Glomerular endothelial cell (primary cell): ENCODE measurements at regions not wholly inside any gene's neighbourhood (a gene's known extent, or its start where the extent isn't known, plus 50 kb on each side); places are given as distances from the start of the nearest gene placed in this dataset.

Source experiments
- DNase-seq: peaks from one replicate; pipeline ENCODE4 v3.0.0-alpha.2; 2011; ENCODE audit warnings: low read depth, low spot score; ENCODE audit errors: extremely low read depth

DNA sequence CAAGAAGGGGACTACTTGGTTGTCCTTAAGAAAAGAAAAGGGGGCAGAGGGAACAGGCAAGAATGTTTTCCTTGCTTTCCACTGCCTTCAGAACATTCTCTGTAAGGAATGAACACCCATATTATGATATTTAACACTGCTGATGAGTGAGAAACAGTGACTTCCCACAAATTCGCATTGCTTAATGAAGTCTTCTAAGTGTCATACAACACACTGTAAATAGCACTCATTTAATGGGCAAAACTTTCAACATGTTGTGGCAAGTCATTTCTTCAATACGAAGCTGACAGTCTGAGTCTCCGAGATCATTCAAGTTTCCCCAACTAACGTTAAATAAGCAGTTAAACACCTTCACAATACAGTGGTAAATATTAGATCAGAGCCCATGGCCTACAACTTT lies 464.4 kb downstream of the SHQ1 start:
- no peak for DNase-seq

DNA sequence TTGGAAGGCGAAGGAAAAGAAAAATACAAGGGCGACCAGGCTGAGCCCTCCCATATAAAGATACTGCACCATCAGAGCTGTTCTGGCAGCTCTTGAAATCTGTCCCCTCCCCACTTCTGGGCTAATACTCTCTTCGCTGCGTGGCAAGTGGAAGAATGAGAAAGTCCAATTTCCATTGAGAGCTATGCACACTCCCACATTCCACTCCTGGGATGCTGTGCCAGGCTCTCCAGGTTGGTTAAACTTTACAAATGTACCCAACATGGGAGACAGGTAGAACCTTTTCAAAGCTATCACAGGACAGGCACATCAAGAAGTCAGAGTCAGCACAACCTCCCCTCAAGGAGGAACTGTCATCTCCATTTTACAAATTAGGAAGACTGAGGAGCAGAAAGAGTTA lies 465.0 kb downstream of the SHQ1 start:
- no peak for DNase-seq

DNA sequence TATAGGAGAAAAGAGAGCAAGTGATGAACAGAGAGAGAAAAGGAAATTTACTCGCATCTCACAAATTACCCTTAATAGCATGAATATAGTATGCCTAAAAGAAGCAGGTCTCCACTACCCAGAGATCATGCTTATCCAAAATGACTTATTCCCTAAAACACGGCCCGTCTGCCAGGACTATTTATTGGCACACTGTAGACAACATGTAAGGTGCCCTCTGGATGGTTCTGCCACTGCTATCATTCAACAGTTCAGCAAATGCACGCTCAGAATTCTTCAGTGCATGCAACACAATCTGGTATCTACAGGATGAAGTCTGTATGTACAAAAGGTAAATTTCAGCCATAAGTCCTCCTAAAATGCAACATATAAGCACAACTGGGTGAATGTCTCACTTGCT lies 465.8 kb downstream of the SHQ1 start:
- no peak for DNase-seq

DNA sequence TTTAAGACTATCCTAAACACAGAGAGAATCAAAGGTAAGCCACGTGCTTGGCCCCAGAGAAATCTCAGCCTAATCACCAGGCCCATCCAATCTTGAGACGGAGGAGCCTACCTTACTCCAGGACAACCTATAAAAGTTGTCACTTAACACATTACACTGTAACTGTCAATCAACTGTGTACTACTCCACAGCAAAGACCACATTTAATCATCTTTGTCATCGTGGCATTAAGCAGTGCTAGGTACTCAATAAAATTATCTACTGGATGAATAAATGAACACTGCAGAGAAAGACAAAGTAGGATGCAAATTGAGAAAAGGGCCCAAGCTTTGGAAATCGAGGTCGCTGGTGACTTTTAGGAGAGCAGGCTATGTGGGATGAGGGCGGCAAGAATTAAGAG lies 466.7 kb downstream of the SHQ1 start:
- DNase-seq, result no peak

DNA sequence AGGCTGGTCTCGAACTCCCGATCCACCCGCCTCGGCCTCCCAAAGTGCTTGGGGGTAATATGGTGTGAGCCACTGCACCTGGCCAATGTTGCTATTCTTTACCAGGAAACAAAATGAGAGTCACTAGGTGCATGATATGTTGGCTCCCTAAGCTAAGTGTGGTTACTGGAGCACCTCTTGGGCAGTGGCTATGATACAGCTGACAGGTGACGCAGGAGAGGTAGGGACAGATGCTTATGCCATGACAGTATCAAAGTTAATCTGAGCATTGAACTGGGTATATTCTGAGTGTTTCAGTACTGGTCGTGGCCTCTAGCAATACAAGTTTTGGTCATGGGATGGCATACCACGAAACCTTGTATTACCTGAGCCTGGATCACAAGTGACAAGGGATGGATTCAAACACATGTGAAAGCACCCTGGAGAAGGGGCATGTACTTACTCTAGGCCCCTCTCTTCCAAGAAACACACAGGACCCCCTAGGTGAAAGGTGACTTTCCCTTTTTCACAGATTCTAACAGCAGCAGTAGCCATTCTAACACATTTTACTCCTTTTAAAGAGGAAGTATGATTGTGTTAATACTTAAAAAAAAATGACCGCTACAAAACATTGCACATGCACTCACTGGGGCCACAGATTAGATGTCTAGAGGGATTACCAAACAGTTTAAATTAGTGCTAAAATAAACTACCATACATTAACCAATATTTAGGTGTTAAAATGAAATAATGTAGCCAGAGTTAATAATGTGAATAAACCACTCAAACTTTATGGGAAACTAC lies 467.3 kb downstream of the SHQ1 start:
- DNase-seq, result no peak

DNA sequence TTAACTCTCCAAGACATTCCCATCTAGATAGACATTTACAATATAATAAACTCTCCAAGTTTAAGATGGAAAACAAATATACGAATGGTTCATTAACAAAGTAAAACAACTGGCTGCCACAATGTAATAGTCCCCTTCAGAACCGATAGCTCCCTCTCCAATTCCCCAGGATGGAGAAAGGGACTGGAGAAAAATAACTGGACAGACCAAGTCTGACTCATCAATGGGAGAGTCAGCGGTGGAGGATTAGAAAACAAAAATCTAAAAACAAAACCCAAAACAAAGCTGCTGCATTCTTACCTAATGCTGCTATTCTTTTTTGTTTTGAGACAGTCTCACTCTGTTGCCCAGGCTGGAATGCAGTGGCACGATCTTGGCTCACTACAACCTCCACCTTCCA lies 468.1 kb downstream of the SHQ1 start:
- no peak for DNase-seq

DNA sequence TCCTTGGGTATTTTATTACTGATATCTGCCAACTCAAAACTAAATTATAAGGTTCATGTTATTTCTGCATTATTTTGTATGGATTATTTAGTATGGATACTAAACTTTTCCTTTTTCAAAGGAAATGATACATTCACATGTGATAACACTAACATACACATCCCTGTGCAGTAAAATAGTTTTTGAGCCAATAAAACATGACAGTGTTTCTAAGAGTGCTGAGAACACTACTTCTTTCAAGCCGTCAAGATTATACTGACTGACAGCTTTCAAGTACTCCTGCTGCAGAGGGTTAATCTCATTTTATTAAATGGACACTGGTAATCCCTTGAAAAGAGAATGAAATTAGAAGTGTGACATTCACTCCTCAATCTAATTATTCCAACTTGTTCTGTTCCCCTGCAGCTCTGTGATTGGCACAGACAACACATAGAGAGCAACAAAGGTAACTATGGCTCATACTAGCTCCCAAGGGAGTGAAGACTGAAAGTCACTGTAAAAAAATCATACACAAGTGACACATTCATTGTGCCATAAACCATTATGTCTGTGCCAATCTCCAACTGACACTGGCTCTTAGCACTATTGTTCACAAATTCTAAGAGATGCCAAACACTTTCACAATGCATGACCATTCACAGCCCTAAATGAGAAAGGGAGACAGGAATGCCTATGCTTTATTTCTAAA lies 468.6 kb downstream of the SHQ1 start:
- no peak for DNase-seq

DNA sequence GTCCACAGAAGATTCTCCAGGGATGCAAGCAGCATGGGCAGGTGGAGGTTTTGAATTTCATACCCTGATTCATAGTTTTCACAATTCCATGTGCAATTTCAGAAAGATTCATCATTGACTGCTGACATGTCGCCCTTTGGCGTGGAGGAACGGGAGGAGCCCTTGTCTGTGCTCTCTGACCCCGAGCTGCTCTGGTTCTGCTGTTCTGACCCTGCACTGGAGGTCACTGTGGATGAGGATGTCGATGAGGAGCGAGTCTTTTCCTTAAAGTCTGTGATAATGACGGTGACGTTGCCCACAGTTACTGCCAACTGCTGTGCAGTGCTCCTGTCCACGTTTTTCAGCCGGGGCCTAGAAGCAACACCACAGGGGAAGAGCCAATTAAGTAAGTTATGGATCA lies 470.0 kb downstream of the SHQ1 start:
- no peak for DNase-seq

DNA sequence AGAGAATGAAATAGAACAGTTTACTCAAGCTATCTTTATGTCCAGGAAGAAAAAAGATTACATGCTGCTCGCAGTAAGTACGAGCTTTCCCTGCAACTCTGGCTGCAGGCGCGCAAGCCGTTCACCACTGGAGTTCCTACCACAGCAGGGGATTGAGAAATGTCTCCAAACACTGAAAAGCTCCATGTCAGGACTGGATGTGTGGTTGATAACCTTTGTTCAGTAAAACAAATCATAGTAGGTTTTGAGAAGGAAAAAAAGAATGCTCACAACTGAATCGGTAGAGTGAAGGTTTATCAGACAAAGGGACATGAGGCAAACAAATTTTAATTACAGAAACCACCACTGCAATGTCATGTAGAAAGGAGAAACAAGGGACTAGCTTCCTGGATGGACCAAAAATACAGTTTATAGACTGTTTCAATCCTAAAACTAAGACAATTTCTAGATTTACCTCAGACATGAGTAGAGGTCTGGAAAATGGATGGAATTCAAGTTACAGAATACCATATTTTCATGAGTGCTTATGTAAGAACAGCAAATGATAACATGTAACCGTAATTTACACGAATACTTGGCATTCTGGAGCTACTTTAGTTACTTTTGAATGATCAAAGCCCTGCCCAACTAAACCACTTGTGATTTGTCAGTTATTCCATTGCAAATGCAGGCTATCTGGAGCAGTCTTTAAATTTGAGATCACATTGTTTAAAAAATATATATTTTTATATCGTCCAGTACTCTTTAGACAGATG lies 471.1 kb downstream of the SHQ1 start:
- no peak for DNase-seq

DNA sequence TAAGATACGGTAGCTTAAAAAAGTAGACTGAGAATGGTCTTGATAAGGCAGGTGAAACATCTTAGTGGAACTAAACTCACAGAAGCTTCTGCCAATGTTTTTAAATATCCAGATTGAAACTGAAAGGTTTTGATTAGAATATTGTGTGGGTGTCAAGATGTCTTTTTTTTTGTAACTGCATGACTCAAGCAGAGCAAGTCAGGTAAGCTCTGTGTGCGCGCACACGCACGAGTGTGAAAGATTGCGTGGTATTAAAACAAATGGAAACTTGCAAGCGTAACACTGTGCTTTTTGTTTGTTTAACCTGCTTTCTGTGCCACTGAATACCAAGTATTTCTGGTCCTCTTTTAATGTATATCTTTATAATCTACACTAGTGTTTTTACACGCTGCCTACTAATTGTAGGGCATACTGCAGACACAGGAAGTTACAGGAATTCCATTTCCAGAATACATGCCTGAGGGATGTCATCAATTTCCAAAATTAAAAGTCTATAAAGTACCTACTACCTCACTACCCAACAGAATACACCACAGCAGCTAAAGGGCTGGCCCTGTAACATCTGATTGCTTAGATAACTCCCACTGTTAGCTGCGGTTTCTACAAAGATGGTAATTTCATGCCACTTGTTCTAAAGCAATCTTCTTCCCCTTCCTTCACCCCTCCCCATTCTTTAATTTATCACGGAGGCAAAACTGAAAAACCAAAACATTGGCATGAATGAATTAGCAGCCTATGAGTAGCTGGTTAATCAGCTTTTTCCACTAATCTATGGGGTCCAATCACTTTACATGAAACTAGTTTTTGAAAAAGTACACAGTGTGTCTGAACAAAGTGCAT lies 472.8 kb downstream of the SHQ1 start:
- DNase-seq, result no peak

DNA sequence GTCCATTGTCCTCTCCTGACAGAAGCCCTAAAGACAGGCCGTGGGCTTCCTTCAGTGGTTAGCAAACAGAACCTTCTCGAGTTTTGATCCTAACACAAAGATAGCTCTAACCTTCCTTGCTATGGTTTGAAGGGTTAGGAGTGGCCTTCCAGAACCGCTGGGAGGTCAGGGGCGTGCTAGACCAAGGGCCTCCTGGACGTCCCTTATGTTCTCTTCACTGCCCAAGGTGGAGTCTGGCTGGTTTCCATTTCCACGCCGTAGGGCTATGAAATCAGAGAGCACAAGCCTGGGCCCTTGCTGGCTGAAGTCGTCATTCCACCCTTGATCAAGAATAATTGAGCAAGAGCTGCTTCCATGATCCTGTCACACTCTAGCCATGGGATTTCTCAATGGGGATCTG lies 475.1 kb downstream of the SHQ1 start:
- DNase-seq, result no peak

DNA sequence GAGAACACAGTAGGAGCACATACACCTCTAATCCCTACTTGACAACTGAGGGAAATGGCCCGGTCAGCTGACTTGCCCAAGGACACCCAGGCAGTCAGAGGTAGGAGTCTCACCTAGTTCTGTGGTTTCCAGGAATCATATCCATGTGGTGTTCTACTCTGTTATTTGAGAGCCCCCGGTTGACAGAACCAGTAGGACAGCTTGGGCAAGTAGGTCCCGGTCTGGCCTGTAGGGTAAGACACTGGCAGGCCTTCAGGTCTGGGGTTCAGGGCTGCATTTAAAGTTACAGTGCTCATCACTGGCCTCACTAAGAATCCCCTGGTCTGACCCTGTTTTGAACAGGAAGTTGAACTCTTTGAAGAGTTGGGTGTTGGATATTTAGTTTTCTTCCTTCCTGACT lies 476.1 kb downstream of the SHQ1 start:
- no peak for DNase-seq

DNA sequence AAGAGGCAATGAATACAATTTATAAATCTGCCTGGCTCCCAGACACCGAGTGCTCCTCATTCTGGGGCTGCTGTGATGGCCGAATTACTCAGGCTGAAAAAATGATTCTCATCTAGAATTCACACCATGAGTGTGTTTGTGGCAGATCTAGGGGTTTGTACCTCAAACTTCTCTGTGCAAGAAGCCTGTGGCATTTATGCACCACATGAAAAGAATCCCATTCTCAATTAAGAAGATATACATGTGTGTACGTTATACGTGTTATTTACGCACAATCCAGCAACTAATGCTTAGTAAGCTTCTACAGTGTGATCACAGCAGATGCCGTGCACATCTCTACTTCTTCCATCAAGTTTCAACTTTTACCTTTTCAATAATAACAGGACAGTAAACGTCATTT lies 476.8 kb downstream of the SHQ1 start:
- DNase-seq, result no peak

DNA sequence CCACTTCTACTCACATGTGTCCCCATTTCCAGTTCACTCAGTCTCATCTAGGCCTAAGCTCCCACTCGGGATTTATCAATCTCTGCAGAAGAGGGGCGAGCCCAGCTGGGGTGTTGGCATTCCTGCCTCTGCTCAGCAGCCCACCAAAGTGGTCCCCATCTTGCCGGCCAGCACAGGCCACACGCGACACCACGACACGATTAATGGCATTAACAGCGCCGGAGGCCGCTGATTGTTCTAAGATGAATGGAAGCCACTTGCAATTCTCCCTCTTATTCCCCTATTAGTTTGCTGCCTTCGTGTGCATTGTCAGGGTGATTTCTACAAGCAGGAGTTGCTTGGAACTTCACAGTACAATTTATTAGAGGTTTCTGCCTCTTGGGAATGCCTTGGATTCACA lies 477.3 kb downstream of the SHQ1 start:
- DNase-seq, result no peak

DNA sequence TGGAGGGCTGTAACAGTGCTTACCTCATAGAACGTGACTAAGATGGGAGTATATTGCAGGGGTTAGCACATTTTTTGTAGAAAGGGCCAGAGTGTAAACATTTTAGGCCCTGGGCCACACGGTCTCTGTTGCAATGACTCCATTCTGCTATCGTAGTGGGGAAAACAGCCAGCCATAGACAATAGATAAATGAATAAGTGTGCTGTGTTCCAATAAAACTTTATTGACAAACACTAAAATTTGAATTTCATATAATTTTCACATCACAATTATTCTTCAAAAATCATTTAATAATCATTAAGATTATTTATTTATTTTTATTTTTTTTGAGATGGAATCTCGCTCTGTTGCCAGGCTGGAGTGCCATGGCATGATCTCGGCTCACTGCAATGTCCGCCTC lies 478.6 kb downstream of the SHQ1 start:
- DNase-seq, result no peak

DNA sequence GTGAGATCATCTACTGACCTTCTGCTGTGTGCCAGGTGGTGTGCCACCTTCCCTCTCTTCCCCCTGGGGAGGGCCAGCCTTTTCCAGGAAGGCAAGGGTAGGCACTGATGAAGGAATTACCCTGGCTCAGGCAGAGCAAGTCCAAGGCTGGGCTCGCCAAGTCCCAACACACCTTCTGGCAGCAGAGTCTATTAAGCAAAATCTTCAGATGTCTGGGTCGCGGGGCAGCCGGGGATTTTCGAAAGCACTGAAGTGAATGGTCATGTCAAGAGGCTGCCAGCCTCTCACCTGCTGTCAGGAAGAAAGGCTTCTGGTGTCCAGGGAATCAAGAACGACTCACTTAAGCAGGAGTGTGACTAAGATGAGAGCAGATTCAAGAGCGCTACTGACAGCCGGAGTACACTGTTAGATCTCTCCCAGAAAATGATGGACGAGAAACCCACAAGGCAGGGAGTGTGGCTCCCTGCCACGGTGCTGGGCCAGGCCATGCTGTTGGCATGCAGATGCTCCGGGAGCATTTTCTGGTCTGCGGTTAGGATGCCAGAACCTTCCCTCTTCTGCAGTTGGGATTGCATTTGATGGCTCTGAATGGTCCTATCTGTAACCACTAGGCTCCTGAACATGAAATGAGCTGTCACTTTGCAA lies 479.8 kb downstream of the SHQ1 start:
- no peak for DNase-seq

DNA sequence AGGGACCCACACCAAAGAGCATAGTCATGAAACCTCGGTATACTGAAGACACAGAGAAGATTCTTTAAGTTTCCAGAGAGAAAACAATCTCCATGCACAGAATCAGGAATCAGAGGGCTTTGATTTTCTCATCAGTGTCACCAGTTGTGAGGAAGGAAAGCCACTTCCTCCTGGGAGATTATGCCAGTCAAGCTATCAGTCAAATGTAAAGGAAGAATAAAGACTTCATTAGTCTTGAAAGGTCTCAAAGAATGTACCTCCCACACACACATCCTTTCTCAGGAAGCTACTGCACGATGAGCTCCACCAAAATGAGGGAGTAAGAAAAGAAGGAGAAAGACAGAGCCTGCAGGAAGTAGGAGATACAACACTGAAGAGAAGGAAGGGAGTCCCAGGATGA lies 486.3 kb downstream of the SHQ1 start:
- DNase-seq, result no peak

DNA sequence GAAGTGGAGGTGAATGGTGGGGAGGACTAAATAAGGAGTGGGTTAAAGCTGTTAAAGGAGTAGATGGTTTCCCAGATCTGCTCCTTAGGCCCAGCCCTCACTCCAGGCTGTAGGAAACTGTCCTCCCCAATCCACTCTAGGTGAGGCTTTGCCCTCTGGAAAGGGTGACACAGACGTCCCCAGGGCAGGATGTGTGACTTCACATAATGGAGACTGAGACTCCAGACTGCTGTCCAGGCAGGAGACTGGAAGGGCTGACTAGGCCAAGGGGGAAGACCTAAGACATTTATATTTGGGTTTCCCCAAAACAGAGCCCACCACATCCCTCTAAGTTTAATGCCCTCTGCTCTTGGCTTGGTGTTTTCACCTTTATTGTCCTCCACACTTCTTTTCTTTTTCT lies 488.5 kb downstream of the SHQ1 start:
- no peak for DNase-seq

DNA sequence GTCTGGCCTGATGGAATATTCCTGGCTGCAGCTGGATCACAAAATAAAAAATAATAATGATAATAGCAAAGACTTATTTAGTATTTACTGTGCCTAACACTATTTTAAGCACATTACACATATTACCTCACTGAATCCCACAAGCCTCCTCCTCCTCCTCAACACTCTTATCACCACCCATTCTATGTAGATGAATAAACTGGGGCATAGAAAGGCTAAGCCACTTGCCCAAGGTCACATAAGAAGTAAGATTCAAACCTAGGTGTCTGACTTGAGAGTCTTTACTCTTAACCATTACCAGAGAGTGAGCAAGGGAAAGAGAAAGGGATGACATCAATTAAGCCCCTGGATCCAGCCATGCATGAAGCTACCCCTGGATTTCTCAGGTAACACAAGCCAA lies 493.1 kb downstream of the SHQ1 start:
- DNase-seq, result no peak

DNA sequence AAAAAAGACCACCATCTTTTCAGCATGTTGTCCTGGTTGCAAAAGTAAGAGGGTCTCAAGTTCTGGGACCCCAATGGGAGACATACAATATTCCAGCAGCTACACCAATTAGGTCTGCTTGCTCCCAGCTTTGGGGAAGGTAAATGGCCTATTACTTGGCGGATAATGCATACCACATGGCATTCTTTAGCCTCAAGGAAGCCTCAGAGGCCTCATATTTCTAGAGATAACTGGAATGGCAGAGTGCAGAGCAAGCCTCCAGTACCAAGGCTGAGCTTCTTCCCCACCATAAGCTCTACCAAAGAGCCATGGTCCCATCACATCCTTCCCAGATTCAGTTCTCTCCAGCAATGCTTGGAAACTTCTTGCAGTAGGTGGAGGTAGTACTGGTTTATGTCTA lies 493.8 kb downstream of the SHQ1 start:
- DNase-seq, result no peak
